Fibroblast of the aortic adventitia (primary cell): ENCODE measurements at regions not wholly inside any gene's neighbourhood (a gene's known extent, or its start where the extent isn't known, plus 50 kb on each side); places are given as distances from the start of the nearest gene placed in this dataset.
"Not testable (repeated sequence)": the region's sequence is repeated elsewhere in the genome, so short reads cannot be mapped to it uniquely, and the experiment has no call there.

Experiments used
- DNase-seq: peaks from one replicate; pipeline ENCODE4 v3.0.0-alpha.2; 2010; ENCODE audit warnings: low read depth
- H3K4me3 ChIP-seq: 2 replicates; pipeline ENCODE4 v1.5.1; 2011; ENCODE audit warnings: low read depth, mild to moderate bottlenecking, control low read depth, low read length, moderate library complexity
- TF ChIP-seq, protein P1 (sequence below): IDR thresholded peaks from 2 replicates; pipeline ENCODE4 v1.5.1; 2011; ENCODE audit warnings: mild to moderate bottlenecking, low read length, control low read depth, inconsistent platforms; ENCODE audit not compliant: insufficient read depth

DNA sequence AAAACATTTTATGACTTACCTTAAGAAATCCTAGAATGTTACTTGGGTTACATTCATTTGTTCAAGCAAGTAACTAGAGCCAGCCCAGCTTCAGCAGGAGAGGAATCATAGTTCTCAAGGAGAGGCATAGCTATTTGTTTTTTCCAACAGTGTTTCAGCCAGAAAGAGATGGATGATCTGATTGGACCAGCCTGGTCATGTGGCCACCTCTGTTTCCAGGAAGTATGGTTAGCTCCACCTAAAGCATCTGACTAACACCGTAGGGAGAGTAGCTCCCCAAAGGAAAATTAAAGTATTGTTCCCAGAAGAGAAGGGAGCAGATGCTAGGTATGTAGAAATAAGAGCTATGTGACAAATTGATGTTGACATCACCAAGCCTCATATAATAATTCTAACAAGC lies 417.1 kb downstream of the TAFA4 start:
- no peak overlapping the region for H3K4me3 ChIP-seq
- TF ChIP-seq, protein P1, sequence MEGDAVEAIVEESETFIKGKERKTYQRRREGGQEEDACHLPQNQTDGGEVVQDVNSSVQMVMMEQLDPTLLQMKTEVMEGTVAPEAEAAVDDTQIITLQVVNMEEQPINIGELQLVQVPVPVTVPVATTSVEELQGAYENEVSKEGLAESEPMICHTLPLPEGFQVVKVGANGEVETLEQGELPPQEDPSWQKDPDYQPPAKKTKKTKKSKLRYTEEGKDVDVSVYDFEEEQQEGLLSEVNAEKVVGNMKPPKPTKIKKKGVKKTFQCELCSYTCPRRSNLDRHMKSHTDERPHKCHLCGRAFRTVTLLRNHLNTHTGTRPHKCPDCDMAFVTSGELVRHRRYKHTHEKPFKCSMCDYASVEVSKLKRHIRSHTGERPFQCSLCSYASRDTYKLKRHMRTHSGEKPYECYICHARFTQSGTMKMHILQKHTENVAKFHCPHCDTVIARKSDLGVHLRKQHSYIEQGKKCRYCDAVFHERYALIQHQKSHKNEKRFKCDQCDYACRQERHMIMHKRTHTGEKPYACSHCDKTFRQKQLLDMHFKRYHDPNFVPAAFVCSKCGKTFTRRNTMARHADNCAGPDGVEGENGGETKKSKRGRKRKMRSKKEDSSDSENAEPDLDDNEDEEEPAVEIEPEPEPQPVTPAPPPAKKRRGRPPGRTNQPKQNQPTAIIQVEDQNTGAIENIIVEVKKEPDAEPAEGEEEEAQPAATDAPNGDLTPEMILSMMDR, result no peak
- no peak for DNase-seq

DNA sequence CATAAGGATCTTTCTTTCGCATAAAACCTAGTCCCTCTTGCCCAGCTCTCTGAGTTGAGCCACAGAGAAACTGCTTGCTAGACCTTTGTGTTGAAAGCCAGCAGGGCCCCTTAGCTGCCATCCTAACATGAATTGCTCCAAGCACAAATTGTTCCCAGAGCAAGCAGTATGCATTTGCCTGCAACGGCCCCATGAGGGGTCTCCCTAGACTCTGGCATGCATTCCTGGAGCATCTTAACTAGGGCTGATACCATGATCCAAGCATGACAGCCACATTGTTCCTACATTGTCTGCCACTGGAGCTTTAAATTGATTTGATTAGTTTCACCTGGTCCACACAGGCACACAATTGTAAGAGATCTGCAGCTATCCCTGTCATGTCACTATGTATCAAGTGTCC lies 428.1 kb downstream of the TAFA4 start:
- TF ChIP-seq, protein P1, result no peak
- H3K4me3 ChIP-seq, result no peak overlapping the region
- DNase-seq, result no peak

DNA sequence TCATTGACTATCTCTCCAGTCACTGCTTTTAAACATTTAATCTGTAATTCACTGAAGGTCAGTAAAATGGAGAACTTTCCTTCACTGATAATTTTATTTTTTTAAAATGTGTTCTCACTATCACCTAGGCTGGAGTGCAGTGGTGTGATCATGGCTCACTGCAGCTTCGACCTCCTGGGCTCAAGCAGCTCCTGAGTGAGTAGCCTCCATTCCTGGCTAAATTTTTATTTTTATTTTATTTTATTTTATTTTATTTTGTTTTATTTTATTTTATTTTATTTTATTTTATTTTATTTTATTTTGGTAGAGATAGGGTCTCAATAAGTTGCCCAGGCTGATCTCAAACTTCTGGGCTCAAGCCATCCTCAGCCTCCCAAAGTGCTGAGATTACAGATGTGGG lies 446.5 kb downstream of the TAFA4 start:
- not testable (repeated sequence) for H3K4me3 ChIP-seq

DNA sequence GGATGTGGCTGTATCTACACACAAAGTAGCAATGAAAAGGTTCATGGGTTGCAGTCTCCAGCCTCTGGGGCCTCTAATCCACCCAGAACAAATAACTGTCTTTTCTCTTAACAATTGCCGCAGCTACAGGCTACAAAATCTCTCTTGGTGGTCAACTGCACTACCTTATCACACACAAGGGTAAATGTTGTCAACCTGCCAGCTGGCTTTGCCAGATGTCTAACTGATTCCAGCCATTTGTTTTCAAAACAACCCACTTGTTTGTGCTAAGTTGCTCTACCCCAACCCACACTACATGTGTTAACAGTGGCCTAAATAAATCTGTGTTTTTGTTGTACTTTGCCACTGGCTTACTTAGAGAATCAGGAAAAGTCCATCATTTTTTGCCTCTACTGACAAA lies 447.3 kb downstream of the TAFA4 start:
- H3K4me3 ChIP-seq, result no peak overlapping the region
- no peak for DNase-seq
- TF ChIP-seq, protein P1, result no peak

More for the DNA sequence above, 446.5 kb downstream of the TAFA4 start:
- not testable (repeated sequence) for DNase-seq

DNA sequence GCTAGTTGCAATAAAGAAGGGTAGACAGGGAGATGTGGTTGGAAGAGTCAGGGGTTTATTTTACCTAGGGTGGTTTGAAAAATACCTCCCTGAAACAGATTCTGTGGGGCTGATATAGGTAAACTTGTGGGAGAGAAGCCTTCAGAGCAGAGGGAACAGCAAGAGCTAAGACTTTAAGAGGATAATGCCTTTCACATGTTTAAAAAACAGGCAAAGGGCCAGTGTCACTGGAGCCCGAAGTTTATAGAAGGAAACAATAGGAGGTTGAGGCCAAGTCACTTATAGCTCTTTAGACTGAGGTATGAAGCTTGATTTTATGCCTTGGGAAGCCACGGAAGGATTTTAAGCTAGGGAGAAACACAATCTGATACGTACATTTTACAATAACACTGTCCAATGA lies 448.7 kb downstream of the TAFA4 start:
- no peak for DNase-seq
- TF ChIP-seq, protein P1, result no peak
- H3K4me3 ChIP-seq, result no peak overlapping the region

DNA sequence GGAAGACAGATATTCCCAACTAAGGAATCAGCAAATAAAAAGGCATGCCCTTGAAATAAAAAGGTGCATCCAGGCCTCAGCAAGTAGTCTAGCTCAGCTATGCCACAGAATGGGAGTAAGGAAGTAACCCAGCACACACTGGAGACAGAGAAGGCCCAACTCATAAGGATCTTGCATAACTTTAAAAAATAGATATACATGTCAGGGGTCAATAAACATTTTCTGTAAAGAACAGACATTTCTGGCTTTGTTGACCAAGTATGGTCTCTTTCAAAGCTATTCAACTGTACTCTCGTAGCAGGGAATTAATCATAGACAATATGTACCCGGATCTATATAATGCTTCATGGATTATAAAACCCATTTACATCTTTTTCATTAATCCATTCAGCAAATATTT lies 449.3 kb downstream of the TAFA4 start:
- no peak overlapping the region for H3K4me3 ChIP-seq
- no peak for DNase-seq
- TF ChIP-seq, protein P1, result no peak

DNA sequence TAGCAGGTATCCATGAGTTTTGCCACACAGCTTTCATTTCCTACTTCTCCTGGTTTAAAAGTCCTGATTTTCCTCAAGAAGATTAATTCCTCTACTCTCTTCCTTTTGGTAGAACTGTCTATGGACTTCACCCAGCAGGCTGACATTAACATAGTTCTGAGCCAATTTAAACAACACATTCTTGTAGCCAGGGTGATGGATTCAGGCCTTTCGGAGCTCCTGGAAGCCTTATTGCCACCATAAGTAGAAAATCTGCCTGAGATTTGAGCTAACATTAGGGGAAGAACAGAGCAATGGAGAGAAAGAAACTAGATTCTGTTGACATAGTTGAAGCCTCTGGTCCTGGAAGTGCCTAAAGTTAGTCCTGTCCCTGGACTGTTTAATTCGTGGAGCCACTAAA lies 449.8 kb downstream of the TAFA4 start:
- DNase-seq, result no peak
- TF ChIP-seq, protein P1, result no peak
- H3K4me3 ChIP-seq, result no peak overlapping the region
